Tibial artery (tissue), 4 donors: ENCODE measurements at regions not wholly inside any gene's neighbourhood (a gene's known extent, or its start where the extent isn't known, plus 50 kb on each side); places are given as distances from the start of the nearest gene placed in this dataset.

Source experiments
- DNase-seq, 2 donors: peaks; one replicate each; pipeline ENCODE4 v3.0.0-alpha.2; 2019
- H3K27ac ChIP-seq, 2 donors: fragments of 200-600 bp; sonication (generic) in 1 of 2; 1 replicate in 1 of 2; 2 replicates in 1 of 2; pipeline ENCODE4 v1.5.1; 2018 to 2019; ENCODE audit warnings: mild to moderate bottlenecking in 1 of 2
- H3K27me3 ChIP-seq, 2 donors: fragments of 200-600 bp; sonication (generic) in 1 of 2; one replicate each; pipeline versions ENCODE4 v1.5.1 to v1.6.0; 2016 to 2019
- H3K36me3 ChIP-seq, 3 donors: fragments of 200-600 bp; sonication (generic) in 2 of 3; one replicate each; pipeline ENCODE4 v1.5.1; 2016 to 2019; ENCODE audit warnings: mild to moderate bottlenecking in 2 of 3
- H3K4me1 ChIP-seq, 4 donors: fragments of 200-600 bp; sonication (generic) in 2 of 4; 1 replicate in 3 of 4; 2 replicates in 1 of 4; pipeline ENCODE4 v1.5.1; 2016 to 2019
- H3K4me3 ChIP-seq, 2 donors: fragments of 200-600 bp; sonication (generic) in 1 of 2; 1 replicate in 1 of 2; 2 replicates in 1 of 2; pipeline ENCODE4 v1.5.1; 2018 to 2019; ENCODE audit warnings: mild to moderate bottlenecking in 2 of 2
- H3K9me3 ChIP-seq, 3 donors: fragments of 200-600 bp; sonication (generic) in 1 of 3; one replicate each; pipeline ENCODE4 v1.5.1; 2016 to 2019
- intact Hi-C: fragments of 100-400 bp; cut with DNase I; formaldehyde crosslinking; loops from one replicate; pipeline ENCODE4 v1.15.0; 2023; ENCODE audit warnings: low total_unique reads
- TF ChIP-seq, protein P1 (sequence below), 2 experiments: fragments of 200-600 bp in 1 of 2; fragments of 450-650 bp in 1 of 2; IDR thresholded peaks; one replicate each; pipeline ENCODE4 v1.5.1; 2017 to 2019; ENCODE audit warnings: antibody characterized with exemption in 2 of 2, mild to moderate bottlenecking in 1 of 2, moderate library complexity in 1 of 2

DNA sequence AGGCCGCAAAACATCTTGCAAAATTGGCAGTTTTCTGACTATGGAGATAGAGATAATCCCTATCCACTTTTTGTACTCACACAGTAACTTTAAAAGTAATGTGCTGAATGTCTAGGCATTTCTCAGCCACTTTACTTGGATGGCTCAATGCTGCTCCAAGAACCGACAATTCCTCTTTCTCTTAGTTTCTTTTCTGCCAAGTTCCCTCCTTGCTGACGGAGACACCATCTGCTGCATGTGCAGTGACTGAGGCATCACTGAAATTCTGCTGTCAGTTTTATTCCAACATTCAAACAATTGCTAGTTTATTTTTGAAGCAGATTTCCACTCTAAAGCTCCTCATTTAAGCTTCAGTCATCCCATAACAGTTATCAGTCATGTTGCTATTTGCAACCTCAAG is 116.0 kb upstream of the RBMS3 start:
- no peak overlapping the region for H3K27ac ChIP-seq
- H3K4me1 ChIP-seq, result no peaks in the 10 kb centered on the region
- TF ChIP-seq, protein P1, sequence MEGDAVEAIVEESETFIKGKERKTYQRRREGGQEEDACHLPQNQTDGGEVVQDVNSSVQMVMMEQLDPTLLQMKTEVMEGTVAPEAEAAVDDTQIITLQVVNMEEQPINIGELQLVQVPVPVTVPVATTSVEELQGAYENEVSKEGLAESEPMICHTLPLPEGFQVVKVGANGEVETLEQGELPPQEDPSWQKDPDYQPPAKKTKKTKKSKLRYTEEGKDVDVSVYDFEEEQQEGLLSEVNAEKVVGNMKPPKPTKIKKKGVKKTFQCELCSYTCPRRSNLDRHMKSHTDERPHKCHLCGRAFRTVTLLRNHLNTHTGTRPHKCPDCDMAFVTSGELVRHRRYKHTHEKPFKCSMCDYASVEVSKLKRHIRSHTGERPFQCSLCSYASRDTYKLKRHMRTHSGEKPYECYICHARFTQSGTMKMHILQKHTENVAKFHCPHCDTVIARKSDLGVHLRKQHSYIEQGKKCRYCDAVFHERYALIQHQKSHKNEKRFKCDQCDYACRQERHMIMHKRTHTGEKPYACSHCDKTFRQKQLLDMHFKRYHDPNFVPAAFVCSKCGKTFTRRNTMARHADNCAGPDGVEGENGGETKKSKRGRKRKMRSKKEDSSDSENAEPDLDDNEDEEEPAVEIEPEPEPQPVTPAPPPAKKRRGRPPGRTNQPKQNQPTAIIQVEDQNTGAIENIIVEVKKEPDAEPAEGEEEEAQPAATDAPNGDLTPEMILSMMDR (IDR thresholded peaks at IDR 0.05), result no peak
- no peaks in the 10 kb centered on the region for H3K9me3 ChIP-seq
- H3K4me3 ChIP-seq, result no peak overlapping the region
- intact Hi-C loops, result no loop called here
- DNase-seq, result no peak
- no peaks in the 10 kb centered on the region for H3K27me3 ChIP-seq
- H3K36me3 ChIP-seq, result no peaks in the 10 kb centered on the region

DNA sequence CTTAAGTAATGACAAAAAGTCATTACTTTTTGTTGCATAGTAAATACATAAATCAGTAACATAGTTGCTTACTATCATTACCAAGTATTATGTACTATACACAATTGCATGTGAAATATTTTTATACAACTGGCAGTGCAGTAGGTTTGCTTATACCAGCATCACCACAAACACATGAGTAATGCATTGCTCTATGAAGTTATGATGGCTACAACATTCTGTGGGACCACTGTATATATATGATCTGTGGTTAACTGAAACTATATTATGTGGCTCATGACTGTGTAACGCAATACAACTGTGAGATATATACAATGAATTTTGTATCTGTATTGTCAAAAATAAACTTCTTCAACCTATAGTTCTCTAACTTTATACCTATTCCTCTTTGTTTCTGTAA is 113.7 kb upstream of the RBMS3 start:
- Histone ChIP-seq H3K27me3 (no peaks in the 10 kb centered on the region), H3K9me3 (no peaks in the 10 kb centered on the region), H3K27ac (no peak overlapping the region), H3K4me1 (no peaks in the 10 kb centered on the region), H3K4me3 (no peak overlapping the region), H3K36me3 (no peaks in the 10 kb centered on the region)
- TF ChIP-seq, protein P1 (IDR thresholded peaks at IDR 0.05), result no peak
- intact Hi-C loops, result no loop called here
- no peak for DNase-seq

DNA sequence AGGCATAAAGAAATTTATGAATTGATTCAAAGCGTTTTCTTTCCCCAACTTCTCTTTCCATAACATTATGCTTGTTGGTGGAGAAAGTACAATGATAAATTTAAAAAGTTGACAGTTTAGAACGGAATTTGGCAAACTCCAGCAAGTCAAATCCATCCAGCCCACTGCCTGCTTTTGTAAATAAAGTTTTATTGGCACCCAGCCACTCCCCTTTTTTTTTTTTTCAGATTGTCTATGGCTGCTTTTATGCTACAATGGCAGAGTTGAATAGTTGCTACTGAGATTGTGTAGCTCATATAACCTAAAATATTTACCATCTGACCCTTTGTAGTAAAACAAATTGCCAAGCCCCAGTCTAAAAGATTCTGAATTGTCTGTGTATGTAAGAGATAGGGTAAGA is 112.8 kb upstream of the RBMS3 start:
- Histone ChIP-seq H3K9me3 (no peaks in the 10 kb centered on the region), H3K36me3 (no peaks in the 10 kb centered on the region), H3K27me3 (no peaks in the 10 kb centered on the region), H3K27ac (no peak overlapping the region), H3K4me3 (no peak overlapping the region), H3K4me1 (no peaks in the 10 kb centered on the region)
- intact Hi-C loops, result no loop called here
- DNase-seq, result no peak
- TF ChIP-seq, protein P1 (IDR thresholded peaks at IDR 0.05), result no peak

DNA sequence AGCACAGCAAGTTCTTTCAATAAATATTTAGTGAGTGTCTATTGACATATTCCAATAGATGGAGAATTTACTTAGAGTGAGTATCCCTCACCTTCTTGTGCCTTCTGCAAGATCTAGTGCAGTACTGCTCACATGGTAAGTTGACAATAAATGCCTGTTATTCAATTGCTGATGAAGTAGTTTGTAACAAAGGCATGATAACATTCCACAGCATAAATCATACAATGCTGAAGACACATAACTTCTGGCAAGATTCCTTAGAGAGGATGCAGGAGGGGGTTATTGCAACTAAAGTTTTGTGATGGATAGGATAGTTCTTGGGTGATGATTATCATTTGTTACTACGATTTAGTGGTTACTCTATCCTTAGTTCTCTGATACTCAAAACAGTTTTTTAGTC is 112.2 kb upstream of the RBMS3 start:
- no peaks in the 10 kb centered on the region for H3K27me3 ChIP-seq
- H3K36me3 ChIP-seq, result no peaks in the 10 kb centered on the region
- H3K4me3 ChIP-seq, result no peak overlapping the region
- DNase-seq, result no peak
- intact Hi-C loops, result no loop called here
- no peak overlapping the region for H3K27ac ChIP-seq
- H3K4me1 ChIP-seq, result no peaks in the 10 kb centered on the region
- no peaks in the 10 kb centered on the region for H3K9me3 ChIP-seq
- TF ChIP-seq, protein P1 (IDR thresholded peaks at IDR 0.05), result no peak

DNA sequence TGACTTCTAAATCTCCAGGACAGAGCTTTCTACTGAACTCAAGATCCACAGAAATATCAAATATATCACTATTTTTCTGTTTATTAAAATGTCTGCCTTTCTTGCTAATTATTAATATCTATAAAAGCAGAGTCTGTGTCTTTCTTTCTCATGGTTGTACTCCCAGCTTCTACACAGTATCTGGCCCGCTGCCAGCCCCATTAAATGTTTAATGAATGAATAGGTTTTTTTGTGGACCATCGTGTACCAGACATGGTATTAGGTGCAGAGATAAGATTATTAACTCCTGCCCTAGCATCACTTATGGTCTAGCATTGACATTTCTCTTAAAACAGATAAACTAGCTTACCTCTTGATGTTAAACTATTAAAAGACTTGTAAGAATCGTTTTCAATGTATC is 111.4 kb upstream of the RBMS3 start:
- intact Hi-C loops, result no loop called here

More for the DNA sequence above, 111.4 kb upstream of the RBMS3 start:
- no peaks in the 10 kb centered on the region for H3K4me1 ChIP-seq
- no peaks in the 10 kb centered on the region for H3K9me3 ChIP-seq
- no peak overlapping the region for H3K27ac ChIP-seq
- H3K27me3 ChIP-seq, result no peaks in the 10 kb centered on the region
- no peaks in the 10 kb centered on the region for H3K36me3 ChIP-seq
- TF ChIP-seq, protein P1 (IDR thresholded peaks at IDR 0.05), result no peak
- no peak for DNase-seq
- no peak overlapping the region for H3K4me3 ChIP-seq
